Lower leg skin (tissue), 3 donors: ENCODE measurements at regions not wholly inside any gene's neighbourhood (a gene's known extent, or its start where the extent isn't known, plus 50 kb on each side); places are given as distances from the start of the nearest gene placed in this dataset.

ENCODE experiments used
- CTCF ChIP-seq, 3 donors: fragments of 450-650 bp; IDR thresholded peaks; one replicate each; pipeline ENCODE4 v1.5.1; 2016; ENCODE audit warnings: antibody characterized with exemption in 3 of 3, mild to moderate bottlenecking in 3 of 3, moderate library complexity in 2 of 3
- POLR2A ChIP-seq, 2 donors: fragments of 450-650 bp; IDR thresholded peaks; one replicate each; pipeline ENCODE4 v1.6.1; 2016 to 2017; ENCODE audit warnings: antibody characterized with exemption in 2 of 2, mild to moderate bottlenecking in 1 of 2, moderate library complexity in 1 of 2

- TF ChIP-seq POLR2A (IDR thresholded peaks at IDR 0.05) (no peak), CTCF (IDR thresholded peaks at IDR 0.05) (no peak)
Observed at GRCh38 chr10:88076027-88076880, 212.8 kb downstream of the PTEN start.
